H54 (cell line): ENCODE measurements at regions not wholly inside any gene's neighbourhood (a gene's known extent, or its start where the extent isn't known, plus 50 kb on each side); places are given as distances from the start of the nearest gene placed in this dataset.
"Not testable (repeated sequence)": the region's sequence is repeated elsewhere in the genome, so short reads cannot be mapped to it uniquely, and the experiment has no call there.

Experiments used
- DNase-seq: peaks from one replicate; pipeline ENCODE4 v3.0.0; 2011; ENCODE audit warnings: low spot score, mixed read lengths; ENCODE audit not compliant: insufficient read length
- FAIRE-seq: peaks from 3 replicates; lab custom pipeline; 2011; peaks lifted over from hg19 to GRCh38; lab: Jason Lieb, UNC
- POLR2A ChIP-seq: IDR thresholded peaks from 2 replicates; pipeline ENCODE4 v1.6.1; 2011; ENCODE audit warnings: low read depth, mild to moderate bottlenecking, low read length

DNA sequence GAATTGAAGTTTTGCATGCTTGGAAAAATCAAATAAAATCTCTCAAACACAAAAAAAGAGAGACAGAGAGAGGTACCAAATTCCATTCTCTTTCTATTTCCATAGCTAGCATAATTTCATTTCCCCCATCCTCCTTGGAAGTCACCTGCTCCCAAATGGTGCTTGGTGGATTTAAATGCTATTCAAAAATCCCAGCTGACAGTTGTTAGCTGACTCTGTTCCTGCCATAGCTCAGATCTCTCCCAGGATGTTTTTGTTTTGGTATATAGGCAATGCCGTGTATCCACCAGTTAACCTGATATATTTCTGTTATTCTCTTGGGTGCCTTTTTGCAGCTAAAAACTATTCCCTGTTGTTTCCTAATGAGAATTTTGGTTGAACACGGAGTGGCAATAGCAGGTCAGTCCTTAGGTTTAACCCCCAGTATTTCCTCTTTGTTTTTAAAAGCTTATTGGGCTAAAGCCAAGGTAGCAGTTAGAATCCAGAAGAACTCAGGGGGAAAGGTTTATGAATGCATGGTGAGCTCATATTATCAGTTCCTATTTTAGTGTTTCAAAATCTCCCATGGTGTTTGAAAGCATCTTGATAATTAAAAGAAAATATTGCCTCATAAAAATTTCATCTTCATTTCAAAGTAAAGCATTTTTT, 240.0 kb upstream of the GBE1 start:
- TF ChIP-seq POLR2A, result no peak
- DNase-seq (no peak), FAIRE-seq (no peak)

- TF ChIP-seq POLR2A, result no peak
- no peak for FAIRE-seq
Measured at GRCh38 chr3:82000773-82001172, 239.3 kb upstream of the GBE1 start.

DNA sequence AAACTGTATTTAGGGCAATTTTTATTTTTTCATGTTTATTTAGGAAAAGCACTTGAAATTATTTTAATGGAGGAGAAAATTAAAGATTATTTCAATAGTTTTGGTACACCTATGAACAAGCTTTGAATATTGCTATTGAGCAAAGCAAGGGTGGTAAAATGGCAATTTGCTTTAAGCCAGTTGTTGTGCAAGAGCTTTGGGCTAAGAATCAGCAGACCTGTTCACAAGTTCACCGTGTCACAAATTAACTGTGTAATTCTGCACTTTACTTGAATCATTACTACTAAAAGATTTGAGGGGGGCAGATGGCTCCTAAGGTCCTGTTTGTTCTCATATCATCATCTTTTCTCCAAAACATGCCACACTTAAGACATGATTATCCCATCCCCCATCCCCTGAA, 238.9 kb upstream of the GBE1 start:
- no peak for TF ChIP-seq POLR2A
- FAIRE-seq, result no peak
- no peak for DNase-seq

More at GRCh38 chr3:82000773-82001172, 239.3 kb upstream of the GBE1 start:
- DNase-seq, result no peak

GRCh38 chr3:81998907-81999306, 237.5 kb upstream of the GBE1 start:
- FAIRE-seq (no peak), DNase-seq (no peak)
- no peak for TF ChIP-seq POLR2A

DNA sequence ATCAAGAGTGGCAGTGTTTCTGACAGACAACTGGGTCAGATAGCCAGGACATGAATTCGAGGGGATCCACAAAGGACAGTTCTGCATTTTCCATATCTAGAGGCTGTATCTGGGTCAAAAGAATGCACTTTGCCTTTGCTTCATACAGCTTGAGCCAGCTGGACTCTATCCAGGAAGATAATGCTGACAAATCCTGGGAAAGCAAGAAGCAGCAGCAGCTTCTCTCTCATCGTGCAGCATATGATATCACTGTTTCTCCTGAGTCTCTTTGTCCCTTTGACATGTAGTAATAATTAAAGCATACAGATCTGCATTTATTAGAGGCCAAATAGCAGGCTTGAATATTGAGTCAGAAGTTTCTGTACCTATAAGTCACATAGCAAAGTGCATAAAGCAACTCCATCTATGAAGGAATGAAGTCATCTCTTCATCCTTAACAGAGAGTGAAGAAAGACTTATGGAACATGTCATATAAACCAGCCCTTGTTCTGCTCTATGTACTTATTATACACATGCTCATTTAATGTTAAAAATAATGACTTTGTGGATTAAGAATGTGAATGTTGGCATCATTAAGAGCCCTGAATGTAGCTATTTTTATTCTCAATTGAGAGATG, 236.8 kb upstream of the GBE1 start:
- FAIRE-seq (no peak), DNase-seq (no peak)

DNA sequence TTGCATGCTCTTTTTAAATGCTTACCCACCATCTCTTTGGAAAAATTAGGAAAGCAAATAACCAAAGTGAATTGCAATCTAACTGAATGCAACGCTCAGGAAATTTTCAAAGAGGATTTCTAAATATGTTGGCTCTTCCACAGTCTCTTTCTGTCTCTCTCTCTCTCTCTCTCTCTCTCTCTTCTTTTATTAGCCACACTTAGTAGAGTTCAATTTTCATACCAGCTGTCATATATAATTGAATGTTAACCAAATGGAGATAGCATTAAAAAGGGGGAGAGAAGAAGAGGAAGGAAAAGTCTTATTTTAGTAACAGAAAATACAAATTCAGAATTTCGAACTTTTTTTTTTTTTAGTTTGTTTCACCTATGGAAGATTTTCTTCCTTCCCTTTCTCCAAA, 235.9 kb upstream of the GBE1 start:
- no peak for DNase-seq
- FAIRE-seq, result no peak
- TF ChIP-seq POLR2A, result no peak

More for the DNA sequence above, 236.8 kb upstream of the GBE1 start:
- no peak for TF ChIP-seq POLR2A

GRCh38 chr3:81995329-81995728, 233.9 kb upstream of the GBE1 start:
- no peak for TF ChIP-seq POLR2A
- DNase-seq, result no peak
- no peak for FAIRE-seq

- no peak for DNase-seq
- no peak for TF ChIP-seq POLR2A
- FAIRE-seq, result no peak
Measured at GRCh38 chr3:81989758-81990157, 228.3 kb upstream of the GBE1 start.

DNA sequence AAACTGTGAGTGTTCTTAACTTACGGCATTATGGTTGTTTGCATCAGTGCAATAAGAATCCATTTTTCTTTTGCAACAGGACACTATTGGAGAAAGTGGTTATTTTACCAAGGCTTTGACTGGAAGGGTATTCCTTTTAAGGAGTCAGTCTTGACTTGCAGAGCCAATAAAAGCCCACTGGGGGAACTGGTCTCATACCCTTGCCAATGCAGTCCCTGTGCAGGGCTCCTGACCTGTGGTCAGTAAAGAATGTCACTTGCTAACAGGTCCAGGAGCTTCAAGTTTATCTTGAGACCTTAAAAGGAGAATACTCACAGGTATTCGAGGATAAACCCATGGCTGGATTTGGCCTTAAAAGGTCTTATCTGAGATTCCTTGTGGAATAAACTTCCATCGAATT, 227.8 kb upstream of the GBE1 start:
- FAIRE-seq (no peak), DNase-seq (no peak)
- TF ChIP-seq POLR2A, result no peak

DNA sequence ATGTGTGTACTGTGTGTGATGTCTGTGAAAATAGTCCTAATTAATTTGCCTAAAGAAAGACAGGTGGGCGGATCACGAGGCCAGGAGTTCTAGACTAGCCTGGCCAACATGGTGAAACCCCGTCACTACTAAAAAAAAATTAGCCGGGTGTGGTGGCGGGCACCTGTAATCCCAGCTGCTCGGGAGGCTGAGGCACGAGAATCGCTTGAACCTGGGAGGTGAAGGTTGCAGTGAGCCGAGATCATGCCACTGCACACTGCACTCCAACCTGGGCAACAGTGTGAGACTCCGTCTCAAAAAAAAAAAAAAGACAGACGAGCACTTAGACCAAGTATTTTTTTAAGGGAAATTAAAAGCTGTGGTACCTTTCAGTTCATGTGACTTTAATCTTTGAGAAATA, 226.0 kb upstream of the GBE1 start:
- not testable (repeated sequence) for FAIRE-seq, DNase-seq

DNA sequence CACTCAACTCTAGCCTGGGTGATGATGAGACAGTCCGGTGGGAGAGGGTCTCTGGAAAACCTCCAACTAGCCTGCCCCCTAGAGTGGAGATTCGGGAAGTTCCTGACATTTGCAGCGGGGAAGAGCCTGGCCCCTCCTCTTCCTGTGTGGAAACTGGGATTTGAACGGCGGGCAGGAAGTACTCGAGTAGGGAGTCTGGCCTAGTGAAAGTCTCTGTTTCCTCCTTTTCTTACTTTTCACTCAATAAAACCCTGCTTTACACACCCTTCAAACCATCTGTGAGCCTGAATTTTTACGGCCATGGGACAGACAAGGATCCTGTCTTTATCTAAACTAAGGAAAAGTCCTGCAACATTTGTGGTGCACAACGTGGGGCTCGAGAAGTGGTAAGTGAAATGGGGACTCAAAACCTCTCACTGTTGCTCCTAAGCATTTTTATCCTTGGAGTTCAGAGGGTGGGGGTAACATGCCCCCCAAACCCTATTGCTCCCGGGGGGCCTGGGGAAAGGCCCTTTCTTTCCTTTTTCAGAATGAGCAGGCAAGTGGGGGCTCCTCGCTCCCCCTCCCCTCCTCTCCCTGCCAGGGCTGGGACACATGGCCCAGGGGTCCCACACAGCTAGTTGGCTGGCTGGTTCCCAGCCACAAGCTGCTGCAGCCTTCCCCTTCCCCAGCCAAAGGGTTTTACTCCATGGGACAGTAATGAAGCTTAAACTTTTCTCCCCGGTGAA, 224.7 kb upstream of the GBE1 start:
- no peak for DNase-seq
- TF ChIP-seq POLR2A, result no peak
- FAIRE-seq, result no peak

DNA sequence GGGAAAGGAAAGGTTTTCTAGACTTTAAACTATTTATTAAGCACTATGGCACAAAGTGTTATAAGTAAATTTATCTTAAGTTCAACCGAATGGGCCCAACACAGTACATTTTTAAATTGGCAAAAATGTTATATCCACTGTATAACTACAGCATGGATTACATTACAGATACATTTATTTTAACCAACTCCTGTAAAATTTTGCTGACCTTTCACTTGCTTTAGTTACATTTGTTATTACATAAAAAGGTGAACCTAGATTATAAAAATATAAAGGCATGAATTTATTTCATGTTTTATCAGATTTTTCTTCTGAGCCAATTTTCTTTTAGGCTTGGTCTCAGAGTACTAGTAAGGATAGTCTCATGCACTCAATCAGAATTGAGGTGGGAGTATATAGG, 221.9 kb upstream of the GBE1 start:
- no peak for FAIRE-seq
- no peak for DNase-seq
- no peak for TF ChIP-seq POLR2A

GRCh38 chr3:81980596-81981494, 219.4 kb upstream of the GBE1 start:
- DNase-seq (no peak), FAIRE-seq (no peak)
- TF ChIP-seq POLR2A, result no peak

- FAIRE-seq (no peak), DNase-seq (no peak)
- TF ChIP-seq POLR2A, result no peak
Measured at GRCh38 chr3:81974751-81975150, 213.3 kb upstream of the GBE1 start.

DNA sequence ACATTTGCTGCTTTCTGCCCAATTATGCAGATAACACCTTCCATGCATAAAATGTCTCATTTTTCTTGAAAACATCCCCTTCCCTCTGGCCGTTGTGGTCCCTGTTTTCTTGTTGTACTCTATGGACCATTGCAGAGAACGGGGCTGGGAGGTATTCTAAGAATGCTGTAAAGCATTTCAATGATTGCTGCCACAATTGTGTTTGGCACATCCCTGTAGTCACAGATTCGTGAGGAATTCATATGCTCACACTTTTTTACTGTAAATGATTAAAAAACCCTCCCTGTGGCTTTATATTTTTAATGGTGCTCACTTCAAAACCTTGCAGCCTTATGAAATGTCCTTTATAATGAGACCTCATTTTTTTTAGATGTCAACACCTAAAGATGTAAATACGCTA, 207.2 kb upstream of the GBE1 start:
- FAIRE-seq, result no peak
- DNase-seq, result no peak

More for the DNA sequence above, 207.2 kb upstream of the GBE1 start:
- no peak for TF ChIP-seq POLR2A
